Mesenchymal stem cell (in vitro differentiated cells and primary cell): ENCODE measurements at regions not wholly inside any gene's neighbourhood (a gene's known extent, or its start where the extent isn't known, plus 50 kb on each side); places are given as distances from the start of the nearest gene placed in this dataset.

Experiments used
- DNase-seq: peaks from one replicate; pipeline ENCODE4 v3.0.0-alpha.2; 2013
- H2AFZ ChIP-seq: one replicate; pipeline ENCODE4 v1.6.1; 2013; ENCODE audit warnings: low read depth, mild to moderate bottlenecking, control low read depth, inconsistent platforms, low read length, moderate library complexity
- H2AK5ac ChIP-seq: 2 replicates; pipeline ENCODE4 v1.6.1; 2013; ENCODE audit warnings: low read length, moderate library complexity, mild to moderate bottlenecking, inconsistent platforms; ENCODE audit not compliant: severe bottlenecking
- H2BK120ac ChIP-seq: one replicate; pipeline ENCODE4 v1.6.1; 2013; ENCODE audit warnings: low read depth, mild to moderate bottlenecking, inconsistent platforms, low read length, moderate library complexity
- H2BK12ac ChIP-seq, 2 experiments: one replicate each; pipeline ENCODE4 v1.6.1; 2013; ENCODE audit warnings: inconsistent platforms in 2 of 2, low read length in 2 of 2, mild to moderate bottlenecking in 2 of 2, moderate library complexity in 2 of 2, control low read depth in 1 of 2
- H2BK15ac ChIP-seq: one replicate; pipeline ENCODE4 v1.6.1; 2013; ENCODE audit warnings: mild to moderate bottlenecking, low read depth, inconsistent platforms; ENCODE audit not compliant: poor library complexity, severe bottlenecking
- H2BK5ac ChIP-seq: 2 replicates; pipeline ENCODE4 v1.6.1; 2013; ENCODE audit warnings: low read depth, mild to moderate bottlenecking, low read length, control low read depth, inconsistent platforms; ENCODE audit not compliant: poor library complexity, severe bottlenecking
- H3K14ac ChIP-seq, 2 experiments: one replicate each; pipeline ENCODE4 v1.6.1; 2013; ENCODE audit warnings: inconsistent platforms in 2 of 2, low read length in 2 of 2, control low read depth in 1 of 2, mild to moderate bottlenecking in 1 of 2, moderate library complexity in 1 of 2
- H3K18ac ChIP-seq, 2 experiments: one replicate each; pipeline ENCODE4 v1.6.1; 2013; ENCODE audit warnings: inconsistent platforms in 2 of 2, low read length in 2 of 2, control low read depth in 1 of 2, low read depth in 1 of 2, mild to moderate bottlenecking in 1 of 2
- H3K23ac ChIP-seq, 2 experiments: one replicate each; pipeline ENCODE4 v1.6.1; 2013; ENCODE audit warnings: inconsistent platforms in 2 of 2, low read length in 2 of 2, mild to moderate bottlenecking in 2 of 2, moderate library complexity in 2 of 2, control low read depth in 1 of 2
- H3K27ac ChIP-seq: 2 replicates; pipeline ENCODE4 v1.5.1; 2013; ENCODE audit warnings: mild to moderate bottlenecking, moderate library complexity, low read length, control low read depth, inconsistent platforms; ENCODE audit not compliant: poor library complexity, severe bottlenecking
- H3K27me3 ChIP-seq, 2 experiments: 2 replicates each; pipeline versions ENCODE4 v1.6.1 to v1.7.0; 2013; ENCODE audit warnings: low read length in 2 of 2, mild to moderate bottlenecking in 2 of 2, moderate library complexity in 2 of 2, control low read depth in 1 of 2, inconsistent platforms in 1 of 2; ENCODE audit not compliant: control insufficient read depth in 1 of 2, insufficient read depth in 1 of 2
- H3K36me3 ChIP-seq, 2 experiments: 2 replicates each; pipeline versions ENCODE4 v1.6.1 to v1.7.0; 2013; ENCODE audit warnings: low read length in 2 of 2, control low read depth in 1 of 2, inconsistent platforms in 1 of 2, low read depth in 1 of 2, mild to moderate bottlenecking in 1 of 2; ENCODE audit not compliant: insufficient read depth in 2 of 2, control insufficient read depth in 1 of 2
- H3K4ac ChIP-seq, 2 experiments: one replicate each; pipeline ENCODE4 v1.6.1; 2013; ENCODE audit warnings: inconsistent platforms in 2 of 2, low read length in 2 of 2, mild to moderate bottlenecking in 2 of 2, moderate library complexity in 2 of 2, control low read depth in 1 of 2, low read depth in 1 of 2
- H3K4me1 ChIP-seq: 2 replicates; pipeline ENCODE4 v1.6.1; 2013; ENCODE audit warnings: low read depth, low read length, control low read depth; ENCODE audit not compliant: control insufficient read depth, insufficient read depth
- H3K4me2 ChIP-seq: 2 replicates; pipeline ENCODE4 v1.6.1; 2013; ENCODE audit warnings: low read length, mild to moderate bottlenecking, inconsistent platforms; ENCODE audit not compliant: poor library complexity, severe bottlenecking
- H3K4me3 ChIP-seq, 2 experiments: 2 replicates each; pipeline versions ENCODE4 v1.5.1 to v1.7.0; 2013; ENCODE audit warnings: low read length in 2 of 2, mild to moderate bottlenecking in 2 of 2, control low read depth in 1 of 2, low read depth in 1 of 2; ENCODE audit not compliant: insufficient read depth in 1 of 2
- H3K79me1 ChIP-seq: replicated peaks from 2 replicates; pipeline ENCODE4 v1.6.1; 2013; ENCODE audit warnings: mild to moderate bottlenecking, control low read depth, low read length, inconsistent platforms; ENCODE audit not compliant: poor library complexity, severe bottlenecking
- H3K9ac ChIP-seq: 2 replicates; pipeline ENCODE4 v1.7.0; 2013; ENCODE audit warnings: mild to moderate bottlenecking, low read length, moderate library complexity
- H3K9me3 ChIP-seq: 2 replicates; pipeline ENCODE4 v1.7.0; 2013; ENCODE audit warnings: mild to moderate bottlenecking, low read length; ENCODE audit not compliant: control insufficient read depth
- H4K8ac ChIP-seq: one replicate; pipeline ENCODE4 v1.6.1; 2013; ENCODE audit warnings: inconsistent platforms, mild to moderate bottlenecking, low read length, moderate library complexity
- H4K91ac ChIP-seq: one replicate; pipeline ENCODE4 v1.6.1; 2013; ENCODE audit warnings: mild to moderate bottlenecking, low read length, inconsistent platforms
- WGBS: methylation state at CpG from one replicate; pipeline ENCODE4 v1.1.7; 2013; ENCODE audit warnings: mixed read lengths; 5-methylcytosine and 5-hydroxymethylcytosine counted together

- no peak overlapping the region for H2BK120ac ChIP-seq
- H3K14ac ChIP-seq: no peak overlapping the region
- H3K23ac ChIP-seq: no peak overlapping the region
- H3K27ac ChIP-seq: no peak overlapping the region
- H3K79me1 ChIP-seq: no peaks in the 10 kb centered on the region
- H3K4me2 ChIP-seq: no peak overlapping the region
- H2AFZ ChIP-seq: no peak overlapping the region
- H2BK5ac ChIP-seq: no peak overlapping the region
- no peak overlapping the region for H4K91ac ChIP-seq
- no peak overlapping the region for H2BK15ac ChIP-seq
- no peak overlapping the region for H4K8ac ChIP-seq
- H3K9me3 ChIP-seq: no peaks in the 10 kb centered on the region
- DNase-seq: no peak
- no peak overlapping the region for H3K4ac ChIP-seq
- no peak overlapping the region for H3K18ac ChIP-seq
- H3K9ac ChIP-seq: no peak overlapping the region
- no peaks in the 10 kb centered on the region for H3K36me3 ChIP-seq
- no peak overlapping the region for H2AK5ac ChIP-seq
- no CpG with 5 or more reads among the region's 2 CpGs for WGBS
- no peak overlapping the region for H2BK12ac ChIP-seq
- H3K27me3 ChIP-seq: peaks cover 0 to 3% of the 10 kb centered on the region in 2 experiments
- H3K4me1 ChIP-seq: peaks cover 6% of the 10 kb centered on the region
- no peak overlapping the region for H3K4me3 ChIP-seq
These were observed 221.9 kb upstream of the AGAP1 start for GRCh38 chr2:235271936-235272335.

GRCh38 chr2:235274023-235274422, 219.8 kb upstream of the AGAP1 start:
- Histone ChIP-seq H3K9me3 (no peaks in the 10 kb centered on the region), H2BK15ac (no peak overlapping the region), H3K27me3 (no peaks in the 10 kb centered on the region), H3K36me3 (no peaks in the 10 kb centered on the region), H3K4me2 (no peak overlapping the region), H4K91ac (no peak overlapping the region), H3K4me3 (no peak overlapping the region), H2BK120ac (no peak overlapping the region), H3K79me1 (no peaks in the 10 kb centered on the region), H3K14ac (no peak overlapping the region), H2AK5ac (no peak overlapping the region), H3K27ac (no peak overlapping the region), H3K4me1 (no peaks in the 10 kb centered on the region), H3K4ac (no peak overlapping the region), H3K23ac (no peak overlapping the region), H4K8ac (no peak overlapping the region), H3K18ac (no peak overlapping the region), H2BK5ac (no peak overlapping the region), H2BK12ac (no peak overlapping the region), H2AFZ (no peak overlapping the region), H3K9ac (no peak overlapping the region)
- 85% methylated on average over 2 of the region's 2 CpGs for WGBS
- DNase-seq: no peak

DNA sequence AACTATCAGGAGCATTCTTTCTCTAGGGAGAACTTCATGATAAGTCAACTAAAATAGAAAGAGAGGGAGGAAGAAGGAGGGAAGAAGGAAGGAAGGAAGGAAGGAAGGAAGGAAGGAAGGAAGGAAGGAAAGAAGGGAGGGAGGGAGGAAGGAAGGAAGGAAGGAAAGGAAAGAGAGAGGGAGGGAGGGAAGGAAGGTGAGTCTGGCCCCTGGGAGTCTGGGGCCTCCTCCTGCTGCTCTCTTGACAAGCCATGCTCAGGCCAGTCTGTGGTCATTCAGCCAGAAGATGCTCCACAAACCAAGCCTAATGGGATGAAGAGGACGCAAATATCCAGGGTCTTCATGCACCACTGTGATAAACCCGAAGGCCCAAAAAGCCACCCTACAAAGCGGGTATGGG, 216.4 kb upstream of the AGAP1 start:
- Histone ChIP-seq H3K4ac (no peak overlapping the region), H2BK12ac (no peak overlapping the region), H3K4me2 (no peak overlapping the region), H3K27ac (no peak overlapping the region), H2BK5ac (no peak overlapping the region), H2AFZ (no peak overlapping the region), H2AK5ac (no peak overlapping the region), H3K18ac (no peak overlapping the region), H4K91ac (no peak overlapping the region), H3K23ac (no peak overlapping the region), H4K8ac (no peak overlapping the region), H3K9me3 (no peaks in the 10 kb centered on the region), H3K4me1 (no peaks in the 10 kb centered on the region), H3K27me3 (no peaks in the 10 kb centered on the region), H3K36me3 (no peaks in the 10 kb centered on the region), H2BK15ac (no peak overlapping the region), H3K9ac (no peak overlapping the region), H2BK120ac (no peak overlapping the region), H3K14ac (no peak overlapping the region), H3K4me3 (no peak overlapping the region), H3K79me1 (no peaks in the 10 kb centered on the region)
- DNase-seq: no peak
- 89% methylated on average over 3 of the region's 3 CpGs for WGBS

DNA sequence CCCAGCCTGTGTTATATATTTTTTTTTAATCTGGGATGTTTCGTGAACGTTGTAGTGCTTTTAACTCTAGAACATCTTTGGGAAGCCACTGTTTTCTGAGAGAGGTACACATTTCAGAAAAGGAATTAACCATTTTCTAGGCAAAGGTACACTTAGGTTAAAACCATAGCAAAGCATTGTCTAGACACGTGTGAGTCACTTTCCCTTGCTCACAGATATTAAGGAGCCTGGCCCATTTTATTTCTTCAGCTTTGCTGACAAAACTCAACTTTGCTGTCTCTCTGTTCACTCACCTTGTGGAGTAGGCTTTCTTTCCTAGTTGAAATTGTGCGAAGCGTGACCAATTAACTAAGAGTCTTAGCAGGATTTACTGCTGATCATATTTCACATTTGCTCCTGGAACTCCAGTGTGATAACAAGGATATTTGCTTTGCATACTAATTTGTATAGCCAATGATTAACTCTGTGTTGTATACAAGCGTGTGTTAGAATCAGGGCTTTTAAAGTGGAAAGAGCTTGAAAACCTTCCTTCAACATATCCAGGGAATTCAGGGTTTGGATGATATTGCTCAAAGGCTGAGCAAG, 215.0 kb upstream of the AGAP1 start:
- H2BK5ac ChIP-seq: no peak overlapping the region
- H2BK120ac ChIP-seq: no peak overlapping the region
- H3K4me1 ChIP-seq: no peaks in the 10 kb centered on the region
- H4K91ac ChIP-seq: no peak overlapping the region
- H3K18ac ChIP-seq: no peak overlapping the region
- H2BK12ac ChIP-seq: no peak overlapping the region
- H4K8ac ChIP-seq: no peak overlapping the region
- H2AFZ ChIP-seq: no peak overlapping the region
- no peak overlapping the region for H3K23ac ChIP-seq
- DNase-seq: no peak
- H3K27me3 ChIP-seq: no peaks in the 10 kb centered on the region
- no peak overlapping the region for H3K4me2 ChIP-seq
- no peaks in the 10 kb centered on the region for H3K79me1 ChIP-seq
- no peak overlapping the region for H3K4me3 ChIP-seq
- H3K36me3 ChIP-seq: no peaks in the 10 kb centered on the region
- H3K4ac ChIP-seq: no peak overlapping the region
- H2BK15ac ChIP-seq: no peak overlapping the region
- no peak overlapping the region for H3K14ac ChIP-seq
- H3K9me3 ChIP-seq: no peaks in the 10 kb centered on the region
- WGBS: 94% methylated on average over 5 of the region's 6 CpGs
- H2AK5ac ChIP-seq: no peak overlapping the region
- no peak overlapping the region for H3K27ac ChIP-seq
- H3K9ac ChIP-seq: no peak overlapping the region
